Umbilical cord (tissue), 1 donor: ENCODE measurements at regions not wholly inside any gene's neighbourhood (a gene's known extent, or its start where the extent isn't known, plus 50 kb on each side); places are given as distances from the start of the nearest gene placed in this dataset.
"Not testable (repeated sequence)": the region's sequence is repeated elsewhere in the genome, so short reads cannot be mapped to it uniquely, and the experiment has no call there.

Experiments used
- DNase-seq: peaks from one replicate; pipeline ENCODE4 v3.0.0-alpha.2; 2015; ENCODE audit warnings: low spot score

GRCh38 chr9:94387338-94388010 is 59.0 kb upstream of the NUTM2F start:
- DNase-seq: not testable (repeated sequence)

DNA sequence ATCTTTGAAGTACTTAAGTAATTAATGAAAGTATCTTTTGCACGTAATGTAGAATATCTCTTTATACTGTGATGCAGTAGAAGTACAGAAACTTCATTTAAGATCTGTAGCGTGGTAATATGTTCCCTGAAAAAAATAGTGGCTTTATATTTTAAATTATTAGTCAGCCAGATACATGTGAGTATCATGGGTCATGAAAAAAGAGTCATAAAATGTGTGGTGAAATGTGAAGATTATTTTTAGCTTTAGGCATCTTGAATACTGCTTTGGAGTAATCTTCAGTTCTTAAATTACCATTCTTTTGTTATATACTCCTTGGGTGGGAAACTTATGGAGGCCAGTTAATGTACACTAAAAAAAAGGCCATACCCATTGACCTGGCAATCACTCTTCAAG is 59.6 kb upstream of the NUTM2F start:
- DNase-seq: not testable (repeated sequence)

DNA sequence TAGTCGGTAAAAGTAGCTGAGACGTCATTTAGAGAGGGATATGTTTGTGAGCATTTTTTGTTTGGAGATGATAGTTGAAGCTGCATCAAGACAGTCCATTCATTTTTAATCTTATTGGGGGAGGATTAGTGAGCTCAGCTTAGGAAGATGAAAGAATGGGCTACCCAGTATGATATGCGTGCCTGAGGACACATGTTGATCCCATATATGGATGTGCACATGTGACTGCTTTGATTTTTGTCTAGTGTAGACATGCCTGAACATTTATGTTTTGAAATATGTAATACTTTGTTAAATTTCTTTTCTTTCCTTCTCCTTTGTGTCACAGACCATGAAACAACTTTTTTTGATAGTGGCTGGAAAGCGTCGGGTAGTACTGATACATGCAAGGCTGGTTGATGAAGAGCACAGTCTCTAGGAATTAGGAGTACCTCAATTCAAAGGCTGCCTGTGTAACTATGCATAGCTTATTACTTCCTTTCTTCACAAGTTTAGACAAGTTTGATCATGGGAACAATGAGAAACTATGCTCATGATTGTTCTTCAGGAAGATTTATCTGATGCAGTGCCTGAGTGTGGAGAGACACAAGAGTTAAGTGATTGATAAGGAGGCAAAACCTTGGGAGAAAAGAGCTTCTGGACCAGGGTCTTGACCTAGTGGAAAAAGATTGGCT is 62.1 kb upstream of the NUTM2F start:
- DNase-seq: not testable (repeated sequence)

DNA sequence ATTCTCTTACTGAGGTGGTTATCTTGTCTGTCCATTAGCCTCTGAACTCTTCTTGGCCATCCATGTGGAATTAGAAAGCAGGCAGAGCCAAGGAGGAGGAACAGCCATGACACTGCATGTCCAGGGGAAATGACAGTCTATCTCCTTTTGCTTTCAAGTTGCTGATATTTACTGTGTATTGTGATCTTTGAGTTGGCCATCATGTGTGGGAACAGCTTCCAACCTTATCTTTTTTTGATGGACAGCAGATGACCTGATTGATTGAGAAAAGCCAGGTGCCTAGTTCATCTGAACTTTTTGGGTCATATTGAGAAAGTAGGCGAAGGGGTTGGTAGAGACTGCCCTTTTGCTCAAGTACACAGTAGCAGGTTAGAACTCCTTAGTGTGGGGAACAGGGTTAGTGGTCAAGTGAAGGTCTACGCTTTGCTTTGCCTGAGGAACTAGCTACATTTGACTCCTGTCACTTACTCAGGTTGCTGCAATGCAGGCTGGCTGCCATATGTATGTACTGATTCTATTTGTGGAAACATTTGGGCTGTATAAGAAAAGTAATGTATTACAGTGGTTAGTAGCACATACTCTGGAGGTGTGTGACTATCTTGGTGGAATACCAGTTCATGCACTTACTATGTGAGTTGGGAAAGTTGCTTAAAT is 64.7 kb upstream of the NUTM2F start:
- not testable (repeated sequence) for DNase-seq

GRCh38 chr9:94397766-94398379 is 69.4 kb upstream of the NUTM2F start:
- DNase-seq: not testable (repeated sequence)

- DNase-seq: not testable (repeated sequence)
Measured at GRCh38 chr9:94400461-94400860, 72.0 kb upstream of the NUTM2F start.

DNA sequence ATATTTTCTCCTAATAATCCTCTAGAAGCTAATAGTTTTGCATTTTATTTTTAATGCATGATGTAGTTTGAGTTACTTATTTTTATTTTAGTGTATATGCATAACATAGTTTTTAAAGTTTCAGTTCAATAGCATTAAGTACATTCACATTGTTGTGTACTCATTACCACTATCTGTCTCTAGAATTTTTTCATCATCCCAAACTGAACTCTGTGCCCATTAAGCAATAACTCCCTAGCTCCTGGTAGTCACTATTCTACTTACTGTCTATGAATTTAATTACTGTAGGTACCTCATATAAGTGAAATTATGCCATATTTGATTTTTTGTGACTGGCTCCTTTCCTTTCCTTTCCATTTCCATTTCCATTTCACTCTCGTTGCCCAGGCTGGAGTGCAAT is 74.4 kb upstream of the NUTM2F start:
- not testable (repeated sequence) for DNase-seq

GRCh38 chr9:94403571-94403970 is 75.1 kb upstream of the NUTM2F start:
- not testable (repeated sequence) for DNase-seq

DNA sequence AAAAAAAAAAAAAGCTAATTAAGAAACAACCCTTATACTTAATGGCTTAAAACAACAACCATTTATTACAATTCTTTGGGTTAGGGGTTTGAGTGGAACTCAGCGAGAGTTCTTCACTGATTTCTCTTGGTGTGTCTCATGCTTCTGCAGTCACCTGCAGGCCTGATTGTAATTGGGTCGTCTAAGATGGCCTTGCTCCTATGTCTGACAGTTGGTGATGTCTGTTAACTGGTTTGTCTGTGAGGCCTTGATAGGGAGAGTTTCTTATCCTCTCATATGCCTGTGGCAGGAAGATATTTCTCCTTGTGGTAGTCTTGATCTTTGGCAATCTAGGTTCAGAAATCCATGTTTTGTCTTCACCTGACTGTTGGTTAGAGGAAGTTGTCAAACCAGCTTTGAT is 85.2 kb upstream of the NUTM2F start:
- not testable (repeated sequence) for DNase-seq

DNA sequence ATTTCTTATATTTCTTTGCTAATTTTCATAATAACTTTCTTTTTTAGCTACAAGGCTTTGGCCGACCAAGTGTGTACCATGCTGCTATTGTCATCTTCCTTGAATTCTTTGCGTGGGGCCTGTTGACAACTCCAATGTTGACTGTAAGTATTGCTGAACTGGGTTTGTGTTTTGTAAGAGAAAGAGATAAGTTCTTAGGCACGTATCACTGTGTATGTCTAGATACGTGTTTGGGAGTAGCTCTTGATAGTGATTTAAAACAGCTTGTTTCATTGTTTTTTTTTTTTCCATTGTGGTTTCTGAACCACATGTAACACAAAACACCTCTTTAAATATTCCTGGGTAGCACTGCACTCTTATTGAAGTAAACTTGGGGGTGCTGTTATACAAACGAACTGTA is 86.7 kb upstream of the NUTM2F start:
- DNase-seq: not testable (repeated sequence)

- DNase-seq: not testable (repeated sequence)
Measured at GRCh38 chr9:94420098-94420497, 91.7 kb upstream of the NUTM2F start.

DNA sequence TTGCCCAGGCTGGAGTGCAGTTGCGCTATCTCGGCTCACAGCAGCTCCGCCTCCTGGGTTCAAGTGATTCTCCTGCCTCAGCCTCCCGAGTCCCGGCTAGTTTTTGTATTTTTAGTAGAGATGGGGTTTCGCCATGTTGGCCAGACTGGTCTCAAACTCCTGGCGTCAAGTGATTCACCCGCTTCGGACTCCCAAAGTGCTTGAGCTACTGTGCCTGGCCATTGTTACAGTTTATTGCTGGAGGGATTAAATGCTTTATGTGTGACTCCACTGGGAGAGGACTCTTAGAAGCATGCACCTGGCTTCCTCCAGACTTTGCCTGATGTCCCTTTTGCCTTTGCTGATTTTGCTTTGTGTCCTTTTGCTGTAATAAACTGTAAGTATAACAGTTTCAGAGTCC is 93.5 kb upstream of the NUTM2F start:
- DNase-seq: not testable (repeated sequence)

DNA sequence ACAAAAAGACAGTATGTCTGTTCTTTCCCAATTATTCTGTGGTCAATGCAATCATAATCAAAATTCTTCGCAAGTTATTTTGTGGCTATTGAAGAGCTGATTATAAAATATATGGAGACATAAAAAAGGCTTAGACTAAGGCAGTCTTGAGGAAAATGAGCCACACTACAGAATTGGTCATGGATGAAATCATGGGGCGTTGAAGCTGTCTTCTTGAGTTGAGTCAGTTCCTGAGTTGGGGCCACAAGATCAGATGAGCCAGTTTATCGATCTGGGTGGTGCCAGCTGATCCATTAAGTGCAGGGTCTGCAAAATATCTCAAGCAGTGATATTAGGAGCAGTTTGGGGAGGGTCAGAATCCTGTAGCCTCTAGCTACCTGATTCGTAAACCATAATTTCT is 96.9 kb upstream of the NUTM2F start:
- DNase-seq: not testable (repeated sequence)

GRCh38 chr9:94437128-94437527 is 108.7 kb upstream of the NUTM2F start:
- not testable (repeated sequence) for DNase-seq

GRCh38 chr9:94438336-94438735 is 109.9 kb upstream of the NUTM2F start:
- not testable (repeated sequence) for DNase-seq

GRCh38 chr9:94441146-94441545 is 112.7 kb upstream of the NUTM2F start:
- DNase-seq: not testable (repeated sequence)

- DNase-seq: no peak
Measured at GRCh38 chr9:94441796-94442195, 113.1 kb upstream of the PCAT7 start.

GRCh38 chr9:94443032-94443722 is 111.7 kb upstream of the PCAT7 start:
- no peak for DNase-seq

- no peak for DNase-seq
Measured at GRCh38 chr9:94445863-94446262, 109.0 kb upstream of the PCAT7 start.

- no peak for DNase-seq
Measured at GRCh38 chr9:94449486-94449885, 105.4 kb upstream of the PCAT7 start.

- DNase-seq: no peak
Measured at GRCh38 chr9:94464790-94465189, 90.1 kb upstream of the PCAT7 start.

- not testable (repeated sequence) for DNase-seq
Measured at GRCh38 chr9:94472063-94472462, 82.8 kb upstream of the PCAT7 start.
